Caco-2 (cell line): ENCODE measurements at regions not wholly inside any gene's neighbourhood (a gene's known extent, or its start where the extent isn't known, plus 50 kb on each side); places are given as distances from the start of the nearest gene placed in this dataset.
A peak's percentile ranks its signal among the peaks of the same experiment; 100 is the strongest.

Experiments used
- BruUV-seq: library from RNA; stranded (reverse); fragments of 400-500 nt; replicated peaks from 2 replicates; lab custom pipeline; 2021; lab: Mats Ljungman, UMichigan
- CTCF ChIA-PET: fragments of 300-600 bp; sonication (Branson Sonifier 250); formaldehyde crosslinking; loops from one replicate; lab custom pipeline; 2022; ENCODE audit warnings: antibody characterized with exemption; lab: Charles Lee
- POLR2A ChIA-PET: fragments of 300-600 bp; sonication (Branson Sonifier 250); formaldehyde crosslinking; loops from one replicate; lab custom pipeline; 2022; ENCODE audit warnings: antibody characterized with exemption; lab: Charles Lee
- DNase-seq, 2 experiments: peaks; one replicate each; pipeline versions ENCODE4 v3.0.0 to v3.0.0-alpha.2; 2020 to 2022
- H3K27me3 ChIP-seq: replicated peaks from 2 replicates; pipeline ENCODE4 v1.6.0; 2011; ENCODE audit warnings: low read length; ENCODE audit not compliant: control insufficient read depth, insufficient read depth
- H3K36me3 ChIP-seq: 2 replicates; pipeline ENCODE4 v1.5.1; 2011; ENCODE audit warnings: low read length; ENCODE audit not compliant: control insufficient read depth, insufficient read depth
- H3K4me1 ChIP-seq: fragments of 250-450 bp; sonication (Bioruptor Pico); 2 replicates; pipeline ENCODE4 v1.5.1; 2020; ENCODE audit warnings: mild to moderate bottlenecking
- H3K4me3 ChIP-seq: 2 replicates; pipeline ENCODE4 v1.5.1; 2011; ENCODE audit warnings: low read depth, mild to moderate bottlenecking, control low read depth, low read length
- H3K9me3 ChIP-seq: fragments of 250-450 bp; sonication (Bioruptor Pico); 2 replicates; pipeline ENCODE4 v1.5.1; 2020; ENCODE audit warnings: mild to moderate bottlenecking, moderate library complexity
- H3K27ac Mint-ChIP-seq: one replicate; pipeline ENCODE4 v1.8.0; 2022; ENCODE audit warnings: mixed read lengths; ENCODE audit not compliant: unreplicated experiment
- H3K27me3 Mint-ChIP-seq: one replicate; pipeline ENCODE4 v1.8.0; 2022; ENCODE audit warnings: mixed read lengths; ENCODE audit not compliant: insufficient read depth, unreplicated experiment
- H3K36me3 Mint-ChIP-seq: one replicate; pipeline ENCODE4 v1.8.0; 2022; ENCODE audit warnings: mild to moderate bottlenecking, mixed read lengths; ENCODE audit not compliant: insufficient read depth, unreplicated experiment
- H3K4me1 Mint-ChIP-seq: one replicate; pipeline ENCODE4 v1.8.0; 2022; ENCODE audit warnings: low read depth, mixed read lengths; ENCODE audit not compliant: unreplicated experiment
- H3K4me3 Mint-ChIP-seq: one replicate; pipeline ENCODE4 v1.8.0; 2022; ENCODE audit warnings: mild to moderate bottlenecking, moderate library complexity, mixed read lengths; ENCODE audit not compliant: unreplicated experiment
- H3K9me3 Mint-ChIP-seq: one replicate; pipeline ENCODE4 v1.8.0; 2022; ENCODE audit warnings: mixed read lengths; ENCODE audit not compliant: unreplicated experiment
- intact Hi-C: fragments of 100-400 bp; cut with micrococcal nuclease; formaldehyde crosslinking; loops from one replicate; pipeline ENCODE4 v1.10.0; 2022; ENCODE audit not compliant: unreplicated experiment
- TF ChIP-seq, protein P1 (sequence below), 2 experiments: fragments of 200-600 bp in 1 of 2; IDR thresholded peaks; 1 replicate in 1 of 2; 2 replicates in 1 of 2; pipeline versions ENCODE4 v1.5.1 to v1.8.0; 2011 to 2022; ENCODE audit warnings: antibody characterized with exemption in 1 of 2, control low read depth in 1 of 2, inconsistent platforms in 1 of 2, low read depth in 1 of 2, low read length in 1 of 2, mild to moderate bottlenecking in 1 of 2, moderate library complexity in 1 of 2; ENCODE audit not compliant: insufficient read depth in 1 of 2, severe bottlenecking in 1 of 2, unreplicated experiment in 1 of 2

DNA sequence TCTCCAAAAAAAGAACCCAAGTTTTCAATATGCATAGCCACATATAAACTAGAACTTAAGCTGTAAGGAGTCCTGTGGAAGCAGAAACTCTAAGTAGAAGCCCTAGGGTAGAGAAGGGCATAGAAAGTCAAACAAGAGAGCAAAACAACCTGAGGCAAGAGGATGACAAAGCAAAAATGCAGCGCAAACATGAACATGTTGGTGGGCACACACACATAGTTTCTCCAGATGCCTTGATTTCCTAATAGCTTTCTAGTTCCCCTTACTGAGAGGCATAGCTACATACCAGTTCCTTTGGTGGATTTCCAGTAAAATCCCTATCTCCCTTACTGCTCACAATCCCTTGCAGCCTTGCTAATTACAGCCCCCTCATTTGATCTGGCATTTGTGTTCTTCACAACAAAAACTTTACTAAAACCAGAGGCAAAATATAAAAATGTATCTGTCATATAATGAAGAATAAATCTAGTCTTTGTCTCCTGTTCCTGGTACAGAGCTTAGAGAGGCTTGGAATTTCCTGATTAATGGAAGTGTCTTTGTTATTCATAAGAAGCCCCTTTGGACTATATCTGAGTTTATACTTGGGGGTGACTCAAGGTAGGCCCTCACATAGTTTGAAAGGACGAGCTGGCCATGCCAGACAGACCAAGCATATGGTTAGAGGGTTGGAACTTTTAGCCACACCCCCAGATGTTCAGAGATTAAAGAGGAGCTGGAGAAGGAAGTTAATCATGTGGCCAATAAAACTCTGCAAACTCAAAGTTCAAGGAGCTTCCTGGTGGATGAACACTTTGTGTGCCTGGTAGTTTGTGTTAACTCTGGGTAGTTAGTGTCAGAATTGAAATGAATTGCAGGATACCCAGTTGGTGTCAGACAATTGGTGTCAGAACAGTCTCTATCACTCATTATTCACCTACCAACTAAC is 52.7 kb upstream of the ZCCHC13 start:
- DNase-seq = peak in 1 of 2 experiments; percentile 12
- Histone ChIP-seq H3K4me3 (no peak overlapping the region), H3K4me1 (peaks cover 7% of the 10 kb centered on the region; the same call in 1 of the 2 replicates), H3K36me3 (no peaks in the 10 kb centered on the region; the same call in 1 of the 2 replicates), H3K9me3 (no peaks in the 10 kb centered on the region), H3K27me3 (no peaks in the 10 kb centered on the region)
- ChIA-PET POLR2A (interaction anchor here (1.1 kb wide), 1 partner anchor 41 kb away, joined by 3 read pairs; no protein-coding TSS in a partner anchor), CTCF (interaction anchor here (0.6 kb wide), 1 partner anchor 17 kb away, joined by 3 read pairs; no protein-coding TSS in a partner anchor)
- peaks cover 9% of the 10 kb centered on the region for H3K4me1 Mint-ChIP-seq
- peaks cover 19% of the 10 kb centered on the region for H3K36me3 Mint-ChIP-seq
- TF ChIP-seq, protein P1, sequence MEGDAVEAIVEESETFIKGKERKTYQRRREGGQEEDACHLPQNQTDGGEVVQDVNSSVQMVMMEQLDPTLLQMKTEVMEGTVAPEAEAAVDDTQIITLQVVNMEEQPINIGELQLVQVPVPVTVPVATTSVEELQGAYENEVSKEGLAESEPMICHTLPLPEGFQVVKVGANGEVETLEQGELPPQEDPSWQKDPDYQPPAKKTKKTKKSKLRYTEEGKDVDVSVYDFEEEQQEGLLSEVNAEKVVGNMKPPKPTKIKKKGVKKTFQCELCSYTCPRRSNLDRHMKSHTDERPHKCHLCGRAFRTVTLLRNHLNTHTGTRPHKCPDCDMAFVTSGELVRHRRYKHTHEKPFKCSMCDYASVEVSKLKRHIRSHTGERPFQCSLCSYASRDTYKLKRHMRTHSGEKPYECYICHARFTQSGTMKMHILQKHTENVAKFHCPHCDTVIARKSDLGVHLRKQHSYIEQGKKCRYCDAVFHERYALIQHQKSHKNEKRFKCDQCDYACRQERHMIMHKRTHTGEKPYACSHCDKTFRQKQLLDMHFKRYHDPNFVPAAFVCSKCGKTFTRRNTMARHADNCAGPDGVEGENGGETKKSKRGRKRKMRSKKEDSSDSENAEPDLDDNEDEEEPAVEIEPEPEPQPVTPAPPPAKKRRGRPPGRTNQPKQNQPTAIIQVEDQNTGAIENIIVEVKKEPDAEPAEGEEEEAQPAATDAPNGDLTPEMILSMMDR (IDR thresholded peaks at IDR 0.05; ENCODE audit: insufficient read depth in 1 of 2, low read depth in 1 of 2, low read length in 1 of 2, severe bottlenecking in 1 of 2, unreplicated experiment in 1 of 2) = no peak
- BruUV-seq = no TSS peak
- no peak overlapping the region for H3K27ac Mint-ChIP-seq
- no peaks in the 10 kb centered on the region for H3K9me3 Mint-ChIP-seq
- H3K4me3 Mint-ChIP-seq = no peak overlapping the region
- H3K27me3 Mint-ChIP-seq = no peaks in the 10 kb centered on the region
- intact Hi-C loops = loop anchor here (5.0 kb wide), 1 partner anchor 91 kb away; no protein-coding TSS in a partner anchor

DNA sequence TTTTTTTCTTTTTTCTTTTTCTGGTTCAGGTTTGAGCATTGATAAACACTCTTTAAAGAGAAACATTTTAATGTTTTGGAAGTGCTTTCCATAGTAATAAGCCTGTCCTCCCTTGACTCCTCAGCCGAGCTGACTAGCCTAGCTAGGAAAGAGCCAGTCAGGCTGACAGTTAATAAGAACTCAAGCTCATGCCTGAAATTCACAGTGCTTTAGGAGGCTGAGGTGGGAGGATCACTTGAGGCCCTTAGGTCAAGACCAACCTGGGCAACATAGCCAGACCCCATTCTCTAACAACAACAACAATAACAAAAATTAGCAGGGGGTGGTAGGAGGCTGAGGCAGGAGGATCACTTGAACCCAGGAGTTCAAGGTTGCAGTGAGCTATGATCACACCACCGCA is 53.4 kb upstream of the ZCCHC13 start:
- ChIA-PET CTCF (interaction anchor here (0.6 kb wide), 1 partner anchor 16 kb away, joined by 3 read pairs; no protein-coding TSS in a partner anchor), POLR2A (no interaction called here)
- no peaks in the 10 kb centered on the region for H3K9me3 Mint-ChIP-seq
- peaks cover 13% of the 10 kb centered on the region for H3K36me3 Mint-ChIP-seq
- H3K4me3 Mint-ChIP-seq = no peak overlapping the region
- DNase-seq = no peak
- H3K27ac Mint-ChIP-seq = no peak overlapping the region
- peaks cover 9% of the 10 kb centered on the region for H3K4me1 Mint-ChIP-seq
- H3K4me3 ChIP-seq = no peak overlapping the region
- BruUV-seq = no TSS peak
- TF ChIP-seq, protein P1 (IDR thresholded peaks at IDR 0.05; ENCODE audit: insufficient read depth in 1 of 2, low read depth in 1 of 2, low read length in 1 of 2, severe bottlenecking in 1 of 2, unreplicated experiment in 1 of 2) = no peak
- peaks cover 7% of the 10 kb centered on the region; the same call in 1 of the 2 replicates for H3K4me1 ChIP-seq
- no peaks in the 10 kb centered on the region; the same call in 1 of the 2 replicates for H3K36me3 ChIP-seq
- no peaks in the 10 kb centered on the region for H3K27me3 Mint-ChIP-seq
- intact Hi-C loops = loop anchor here (5.0 kb wide), 1 partner anchor 92 kb away; no protein-coding TSS in a partner anchor
- no peaks in the 10 kb centered on the region for H3K9me3 ChIP-seq
- no peaks in the 10 kb centered on the region for H3K27me3 ChIP-seq

DNA sequence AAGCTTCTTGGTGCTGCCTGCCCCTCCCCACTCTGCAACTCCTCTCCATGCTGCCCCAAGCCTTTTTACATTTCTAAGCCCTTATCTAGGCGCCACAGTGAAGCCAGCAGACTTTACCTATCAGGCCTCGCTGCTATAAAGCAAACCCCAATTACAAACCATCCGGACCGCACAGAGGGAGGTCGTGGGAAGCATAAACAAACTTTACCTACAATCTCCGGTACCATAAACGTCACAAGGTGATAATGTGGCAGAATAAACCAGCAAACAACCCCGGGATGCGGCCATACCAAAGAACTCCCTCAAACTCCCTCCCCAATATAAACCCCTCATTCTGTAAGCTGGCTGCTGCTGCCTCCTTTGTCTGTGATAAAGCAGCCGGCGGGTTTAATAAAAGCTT is 54.0 kb upstream of the ZCCHC13 start:
- no TSS peak for BruUV-seq
- ChIA-PET POLR2A (no interaction called here), CTCF (no interaction called here)
- H3K27me3 ChIP-seq = no peaks in the 10 kb centered on the region
- TF ChIP-seq, protein P1 (IDR thresholded peaks at IDR 0.05; ENCODE audit: insufficient read depth in 1 of 2, low read depth in 1 of 2, low read length in 1 of 2, severe bottlenecking in 1 of 2, unreplicated experiment in 1 of 2) = no peak
- H3K4me1 ChIP-seq = peaks cover 7% of the 10 kb centered on the region; the same call in 1 of the 2 replicates
- Mint-ChIP-seq H3K4me1 (peaks cover 9% of the 10 kb centered on the region), H3K27me3 (no peaks in the 10 kb centered on the region), H3K9me3 (no peaks in the 10 kb centered on the region), H3K4me3 (no peak overlapping the region), H3K36me3 (peaks cover 19% of the 10 kb centered on the region), H3K27ac (no peak overlapping the region)
- no peak overlapping the region for H3K4me3 ChIP-seq
- H3K9me3 ChIP-seq = no peaks in the 10 kb centered on the region
- intact Hi-C loops = loop anchor here (5.0 kb wide), 1 partner anchor 92 kb away; no protein-coding TSS in a partner anchor
- H3K36me3 ChIP-seq = no peaks in the 10 kb centered on the region; the same call in 1 of the 2 replicates
- DNase-seq = no peak
